ENCODE measurements at regions not wholly inside any gene's neighbourhood (a gene's known extent, or its start where the extent isn't known, plus 50 kb on each side); places are given as distances from the start of the nearest gene placed in this dataset.

- no peak for TF ChIP-seq CTCF (conservative IDR thresholded peaks at IDR 0.05)
- no peak for TF ChIP-seq ZFX (IDR thresholded peaks at IDR 0.05)
- no peak overlapping the region for H3K27ac ChIP-seq
Observed at GRCh38 chr17:83196973-83197880, 117.8 kb downstream of the METRNL start.

GRCh38 chr17:83198366-83199341 lies 119.2 kb downstream of the METRNL start:
- no peak overlapping the region for H3K27ac ChIP-seq
- TF ChIP-seq ZFX (IDR thresholded peaks at IDR 0.05) (no peak), CTCF (conservative IDR thresholded peaks at IDR 0.05) (no peak)

GRCh38 chr17:83199500-83200201 lies 120.2 kb downstream of the METRNL start:
- no peak overlapping the region for H3K27ac ChIP-seq

GRCh38 chr17:83200231-83200699 lies 120.9 kb downstream of the METRNL start:
- no peak overlapping the region for H3K27ac ChIP-seq
- no peak for TF ChIP-seq CTCF (conservative IDR thresholded peaks at IDR 0.05)
- no peak for TF ChIP-seq ZFX (IDR thresholded peaks at IDR 0.05)

More at GRCh38 chr17:83199500-83200201, 120.2 kb downstream of the METRNL start:
- TF ChIP-seq ZFX (IDR thresholded peaks at IDR 0.05) (no peak), CTCF (conservative IDR thresholded peaks at IDR 0.05) (no peak)

GRCh38 chr17:83200751-83201150 lies 121.3 kb downstream of the METRNL start:
- H3K27ac ChIP-seq, result no peak overlapping the region
- no peak for TF ChIP-seq CTCF (conservative IDR thresholded peaks at IDR 0.05)
- no peak for TF ChIP-seq ZFX (IDR thresholded peaks at IDR 0.05)

- no peak for TF ChIP-seq CTCF (conservative IDR thresholded peaks at IDR 0.05)
- TF ChIP-seq ZFX (IDR thresholded peaks at IDR 0.05), result no peak
Observed at GRCh38 chr17:83201206-83202001, 122.0 kb downstream of the METRNL start.

More at GRCh38 chr17:83201206-83202001, 122.0 kb downstream of the METRNL start:
- no peak overlapping the region for H3K27ac ChIP-seq
